Lower leg skin (tissue), 4 donors: ENCODE measurements at regions not wholly inside any gene's neighbourhood (a gene's known extent, or its start where the extent isn't known, plus 50 kb on each side); places are given as distances from the start of the nearest gene placed in this dataset.

ENCODE experiments used
- DNase-seq, 2 donors: peaks; one replicate each; pipeline ENCODE4 v3.0.0-alpha.2; 2019; ENCODE audit warnings: low spot score in 2 of 2
- H3K4me3 ChIP-seq: fragments of 200-600 bp; sonication (generic); 2 replicates; pipeline ENCODE4 v1.5.1; 2017; ENCODE audit warnings: mild to moderate bottlenecking, low read depth; ENCODE audit not compliant: poor library complexity, severe bottlenecking
- POLR2A ChIP-seq, 2 donors: fragments of 450-650 bp; IDR thresholded peaks; one replicate each; pipeline ENCODE4 v1.6.1; 2016 to 2017; ENCODE audit warnings: antibody characterized with exemption in 2 of 2, mild to moderate bottlenecking in 1 of 2, moderate library complexity in 1 of 2
- WGBS, 2 donors: methylation state at CpG; one replicate each; pipeline ENCODE4 v1.1.5; 2018; 5-methylcytosine and 5-hydroxymethylcytosine counted together
- intact Hi-C: fragments of 100-400 bp; cut with DNase I; formaldehyde crosslinking; loops from one replicate; pipeline ENCODE4 v1.15.0; 2023; ENCODE audit warnings: low total_unique reads
- TF ChIP-seq, protein P1 (sequence below), 3 donors: fragments of 450-650 bp; IDR thresholded peaks; one replicate each; pipeline ENCODE4 v1.5.1; 2016; ENCODE audit warnings: antibody characterized with exemption in 3 of 3, mild to moderate bottlenecking in 3 of 3, moderate library complexity in 2 of 3

DNA sequence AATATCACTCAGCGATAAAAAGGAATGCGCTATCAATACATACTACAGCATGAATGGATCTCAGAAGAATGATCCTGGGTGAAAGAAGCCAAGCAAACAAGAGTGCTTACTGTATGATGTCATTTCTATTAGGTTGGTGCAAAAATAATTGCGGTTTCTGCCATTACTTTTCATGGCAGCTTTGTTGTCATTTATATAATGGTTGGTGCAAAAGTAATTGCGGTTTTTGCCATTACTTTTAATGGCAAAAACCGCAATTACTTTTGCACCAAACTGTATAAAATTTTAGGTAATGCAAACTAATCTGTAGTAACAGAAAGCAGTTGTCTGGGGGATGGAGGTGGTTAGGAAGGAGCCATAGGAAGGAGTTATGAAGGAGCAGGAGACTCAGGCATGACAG lies 318.3 kb upstream of the ZMIZ1 start:
- H3K4me3 ChIP-seq: no peak overlapping the region
- no peak for TF ChIP-seq POLR2A (IDR thresholded peaks at IDR 0.05)
- TF ChIP-seq, protein P1, sequence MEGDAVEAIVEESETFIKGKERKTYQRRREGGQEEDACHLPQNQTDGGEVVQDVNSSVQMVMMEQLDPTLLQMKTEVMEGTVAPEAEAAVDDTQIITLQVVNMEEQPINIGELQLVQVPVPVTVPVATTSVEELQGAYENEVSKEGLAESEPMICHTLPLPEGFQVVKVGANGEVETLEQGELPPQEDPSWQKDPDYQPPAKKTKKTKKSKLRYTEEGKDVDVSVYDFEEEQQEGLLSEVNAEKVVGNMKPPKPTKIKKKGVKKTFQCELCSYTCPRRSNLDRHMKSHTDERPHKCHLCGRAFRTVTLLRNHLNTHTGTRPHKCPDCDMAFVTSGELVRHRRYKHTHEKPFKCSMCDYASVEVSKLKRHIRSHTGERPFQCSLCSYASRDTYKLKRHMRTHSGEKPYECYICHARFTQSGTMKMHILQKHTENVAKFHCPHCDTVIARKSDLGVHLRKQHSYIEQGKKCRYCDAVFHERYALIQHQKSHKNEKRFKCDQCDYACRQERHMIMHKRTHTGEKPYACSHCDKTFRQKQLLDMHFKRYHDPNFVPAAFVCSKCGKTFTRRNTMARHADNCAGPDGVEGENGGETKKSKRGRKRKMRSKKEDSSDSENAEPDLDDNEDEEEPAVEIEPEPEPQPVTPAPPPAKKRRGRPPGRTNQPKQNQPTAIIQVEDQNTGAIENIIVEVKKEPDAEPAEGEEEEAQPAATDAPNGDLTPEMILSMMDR (IDR thresholded peaks at IDR 0.05): no peak
- WGBS, 2 donors: 68 to 74% methylated on average over 5 of the region's 5 CpGs
- intact Hi-C loops: no loop called here
- no peak for DNase-seq

DNA sequence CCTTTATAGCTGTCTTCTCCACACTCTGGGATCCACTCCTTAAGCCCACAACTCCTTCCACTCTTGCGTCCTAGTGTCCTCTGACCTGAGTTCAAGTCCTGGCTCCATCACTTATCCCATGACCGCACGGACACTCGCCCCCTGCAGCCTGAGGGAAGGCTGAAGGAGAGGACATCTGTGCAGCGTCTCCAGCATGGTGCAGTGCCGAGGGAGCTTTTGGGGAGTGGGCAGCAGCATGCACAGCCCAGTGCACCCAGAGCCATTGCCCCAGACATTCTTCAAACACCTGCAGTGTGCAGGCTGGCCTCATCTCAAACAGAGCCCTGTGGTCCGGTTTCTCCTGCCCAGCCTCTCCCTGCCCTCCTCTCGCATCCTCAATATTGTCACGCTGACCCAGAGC lies 317.1 kb upstream of the ZMIZ1 start:
- WGBS, 2 donors: 81 to 84% methylated on average over 9 of the region's 9 CpGs
- intact Hi-C loops: no loop called here
- DNase-seq: no peak
- TF ChIP-seq, protein P1 (IDR thresholded peaks at IDR 0.05): no peak
- TF ChIP-seq POLR2A (IDR thresholded peaks at IDR 0.05): no peak
- no peak overlapping the region for H3K4me3 ChIP-seq

DNA sequence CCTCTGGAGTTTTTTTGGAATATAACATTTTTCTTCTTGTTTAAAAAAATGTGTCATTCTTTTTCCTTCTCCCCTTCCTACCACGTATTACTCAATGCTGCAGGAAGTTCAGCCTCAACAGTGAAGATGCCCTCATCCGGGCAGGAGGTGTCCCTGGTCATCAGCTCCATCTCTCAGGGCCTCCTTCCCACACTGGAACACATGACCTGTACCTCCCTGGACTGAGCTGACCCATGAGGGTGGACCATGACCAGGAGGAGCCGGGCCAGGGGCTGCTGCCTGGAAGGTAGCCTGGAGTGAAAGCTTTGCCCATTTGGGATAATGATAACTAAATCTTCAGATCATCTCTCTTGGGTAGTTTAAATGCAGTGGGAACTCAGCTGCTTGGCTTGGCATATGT lies 316.5 kb upstream of the ZMIZ1 start:
- TF ChIP-seq, protein P1 (IDR thresholded peaks at IDR 0.05): no peak
- TF ChIP-seq POLR2A (IDR thresholded peaks at IDR 0.05): no peak
- no peak for DNase-seq
- H3K4me3 ChIP-seq: no peak overlapping the region
- intact Hi-C loops: no loop called here
- WGBS, 2 donors: 61 to 67% methylated on average over 3 of the region's 3 CpGs

DNA sequence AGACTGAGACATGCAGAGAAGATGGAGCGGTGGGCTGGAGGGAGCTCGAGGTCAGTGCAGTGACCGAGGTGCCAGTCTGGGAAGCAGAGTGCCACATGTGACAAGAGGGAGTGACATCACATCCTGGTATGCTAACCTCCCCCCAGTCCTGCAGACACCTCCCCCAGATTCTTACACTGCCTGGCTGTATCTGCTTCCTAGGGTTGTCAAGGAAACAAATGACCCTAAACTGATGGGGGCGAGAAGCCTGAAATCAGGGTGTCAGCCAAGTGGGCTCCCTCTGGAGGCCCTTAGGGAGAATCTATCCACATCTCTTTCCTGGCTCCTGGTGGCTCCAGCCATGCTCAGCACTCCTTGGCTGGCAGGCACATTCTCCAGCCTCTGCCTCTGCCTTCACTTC lies 316.1 kb upstream of the ZMIZ1 start:
- no peak overlapping the region for H3K4me3 ChIP-seq
- TF ChIP-seq, protein P1 (IDR thresholded peaks at IDR 0.05): no peak
- no peak for TF ChIP-seq POLR2A (IDR thresholded peaks at IDR 0.05)
- 90 to 92% methylated on average over 4 of the region's 4 CpGs for WGBS, 2 donors
- intact Hi-C loops: no loop called here
- DNase-seq: no peak

DNA sequence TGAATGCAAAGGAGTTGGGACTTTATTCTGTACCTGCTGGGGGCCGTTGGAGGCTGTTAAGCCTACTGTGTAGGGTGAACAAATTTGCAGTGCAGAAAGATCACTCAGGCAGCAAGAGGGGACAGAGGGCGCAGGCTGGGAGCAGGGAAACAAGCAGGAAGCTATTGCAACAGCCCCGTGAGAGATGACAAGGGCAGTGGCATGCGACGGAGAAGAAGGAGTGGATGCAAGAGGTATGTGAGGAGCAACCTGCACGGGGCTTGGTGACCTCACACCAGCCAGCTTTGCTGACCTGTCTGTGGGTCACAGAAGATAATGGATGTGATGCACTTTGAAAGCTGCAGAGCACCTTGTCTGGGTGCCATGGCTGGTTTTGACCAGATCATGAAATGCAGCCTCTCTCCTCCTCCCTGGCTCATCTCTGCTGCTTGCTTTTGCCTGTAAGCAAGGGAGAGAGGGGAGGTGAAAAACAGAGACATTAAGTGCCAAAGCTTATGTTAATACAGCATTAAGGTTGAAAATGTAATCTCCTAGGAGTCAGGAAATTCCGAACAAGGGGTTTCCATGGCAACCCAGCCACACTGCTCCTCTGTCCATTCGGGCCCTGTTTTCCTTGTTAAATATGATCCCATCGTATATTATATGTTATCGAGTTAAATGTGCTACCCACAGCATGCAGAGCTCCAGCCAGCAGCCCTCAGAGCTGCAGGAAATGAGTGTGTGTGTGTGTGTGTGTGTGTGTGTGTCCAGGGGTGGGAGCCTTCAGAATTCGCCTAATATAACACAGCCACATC lies 314.3 kb upstream of the ZMIZ1 start:
- no peak for TF ChIP-seq POLR2A (IDR thresholded peaks at IDR 0.05)
- TF ChIP-seq, protein P1 (IDR thresholded peaks at IDR 0.05): no peak
- H3K4me3 ChIP-seq: no peak overlapping the region
- WGBS, 2 donors: 65 to 67% methylated on average over 11 of the region's 11 CpGs
- DNase-seq: no peak
- intact Hi-C loops: no loop called here
